ENCODE measurements at regions not wholly inside any gene's neighbourhood (a gene's known extent, or its start where the extent isn't known, plus 50 kb on each side); places are given as distances from the start of the nearest gene placed in this dataset.
A peak's percentile ranks its signal among the peaks of the same experiment; 100 is the strongest.

GRCh38 chr4:53861856-53862610 lies 202.4 kb downstream of the CHIC2 start:
- TF ChIP-seq CTCF (IDR thresholded peaks at IDR 0.05) (no peak), POLR2AphosphoS5 (IDR thresholded peaks at IDR 0.05) (peak; percentile 43 to 57 (median 50)), EP300 (IDR thresholded peaks at IDR 0.05) (no peak), POLR2A (IDR thresholded peaks at IDR 0.05) (no peak)
